ENCODE measurements at regions not wholly inside any gene's neighbourhood (a gene's known extent, or its start where the extent isn't known, plus 50 kb on each side); places are given as distances from the start of the nearest gene placed in this dataset.
A peak's percentile ranks its signal among the peaks of the same experiment; 100 is the strongest.

DNA sequence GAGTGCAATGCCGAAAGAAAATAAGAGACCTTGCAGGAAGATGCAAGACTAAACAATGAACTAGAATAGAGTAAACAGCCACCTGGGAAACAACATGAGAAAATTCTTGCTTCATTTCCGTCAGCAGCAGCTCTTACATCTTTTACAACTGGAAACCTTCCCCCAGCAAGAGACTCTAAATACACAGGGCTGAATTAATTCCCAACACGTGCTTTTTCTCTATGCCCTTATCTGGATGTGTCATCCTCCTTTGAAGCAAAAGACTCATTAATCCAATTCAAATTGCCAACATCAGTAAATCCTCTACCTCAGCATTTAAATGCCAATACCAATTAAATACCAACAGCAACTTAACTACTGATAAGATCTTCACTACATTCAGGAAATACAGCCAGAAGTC lies 99.0 kb upstream of the PDE1C start:
- DNase-seq = no peak

DNA sequence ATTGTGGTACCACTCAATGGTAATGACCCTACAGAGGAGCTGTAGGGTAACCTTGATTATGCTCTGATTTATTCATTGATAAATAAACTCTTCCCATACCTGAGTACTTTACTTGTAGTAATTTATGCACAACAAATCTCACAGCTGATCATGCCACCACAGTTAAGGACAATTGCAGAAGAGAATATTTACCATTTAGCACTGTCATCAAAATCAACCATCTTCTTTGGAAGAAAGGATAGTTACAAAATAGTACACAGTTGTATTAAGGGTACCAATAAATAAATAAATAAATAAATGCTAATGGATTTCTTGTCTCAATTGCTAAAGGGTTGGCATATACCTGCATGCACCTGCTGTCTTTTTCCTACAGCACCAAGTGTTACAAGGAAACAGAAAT lies 97.6 kb upstream of the PDE1C start:
- no peak for DNase-seq

DNA sequence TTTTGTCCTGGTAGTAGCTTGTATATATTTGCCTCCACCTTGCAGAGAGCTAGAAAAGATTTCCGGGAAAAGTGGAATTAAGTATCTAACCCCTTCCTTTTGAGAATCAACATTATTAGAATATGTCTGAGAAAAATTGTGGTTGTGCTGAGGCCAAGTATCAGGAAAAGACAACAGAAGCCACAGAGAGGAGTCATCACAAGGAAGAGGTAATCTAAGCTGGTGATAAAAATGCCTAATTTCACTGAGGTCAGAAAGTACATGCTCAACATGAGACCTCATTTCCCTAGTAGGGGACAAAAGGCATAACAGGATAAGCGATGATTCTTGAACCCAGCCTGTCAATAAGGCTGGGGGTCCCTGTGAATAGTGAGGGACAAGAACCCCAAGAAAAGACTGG lies 97.0 kb upstream of the PDE1C start:
- DNase-seq = no peak

DNA sequence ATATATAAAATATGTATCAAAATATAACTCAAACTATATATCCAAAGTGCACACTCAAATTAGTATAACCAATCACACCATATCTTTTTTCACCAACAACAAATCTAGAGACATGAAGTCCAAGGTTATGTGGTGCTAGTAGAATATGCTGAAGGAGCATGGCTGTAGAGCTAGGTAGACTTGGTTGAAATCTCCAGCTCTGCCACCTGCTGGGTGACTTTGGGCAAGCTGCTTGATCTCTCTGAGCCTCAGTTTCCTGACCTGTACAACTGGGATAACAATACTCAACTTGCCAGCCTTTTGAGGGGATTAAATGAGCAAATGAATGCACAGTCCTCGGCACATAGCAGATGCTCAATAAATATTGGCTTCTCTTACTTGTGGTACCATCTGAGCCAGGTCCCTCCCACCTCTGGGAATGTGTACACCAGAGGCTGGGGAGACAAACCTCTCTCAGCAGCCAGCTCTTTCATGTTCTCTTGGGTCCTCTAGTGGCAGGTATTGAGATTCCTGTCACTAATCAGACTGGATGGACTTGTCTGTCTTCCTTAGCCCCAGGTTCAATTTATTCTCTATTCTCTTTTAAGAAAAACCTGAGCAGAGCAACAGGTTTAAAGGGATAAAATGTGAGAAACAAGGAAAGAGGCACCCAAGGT lies 94.3 kb upstream of the PDE1C start:
- peak; percentile 22 for DNase-seq

DNA sequence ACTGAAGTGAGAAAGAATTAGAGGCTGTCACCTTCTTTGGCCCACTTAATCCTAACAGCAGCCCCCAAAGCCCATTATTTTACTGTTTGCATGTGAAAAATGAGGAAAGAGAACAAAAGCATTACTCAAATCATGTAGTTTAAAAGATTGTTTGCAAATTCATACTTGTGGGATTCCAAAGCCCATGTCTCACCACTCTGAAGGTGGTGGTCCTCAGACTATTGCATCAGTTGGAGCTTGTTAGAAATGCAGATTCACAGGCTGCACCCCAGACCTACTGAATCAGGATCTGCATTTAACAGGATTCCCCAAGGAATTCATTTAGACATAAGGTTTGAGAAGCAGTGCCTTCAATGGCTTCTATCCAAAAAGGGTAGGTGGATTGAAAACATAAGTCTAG lies 93.7 kb upstream of the PDE1C start:
- DNase-seq = no peak

DNA sequence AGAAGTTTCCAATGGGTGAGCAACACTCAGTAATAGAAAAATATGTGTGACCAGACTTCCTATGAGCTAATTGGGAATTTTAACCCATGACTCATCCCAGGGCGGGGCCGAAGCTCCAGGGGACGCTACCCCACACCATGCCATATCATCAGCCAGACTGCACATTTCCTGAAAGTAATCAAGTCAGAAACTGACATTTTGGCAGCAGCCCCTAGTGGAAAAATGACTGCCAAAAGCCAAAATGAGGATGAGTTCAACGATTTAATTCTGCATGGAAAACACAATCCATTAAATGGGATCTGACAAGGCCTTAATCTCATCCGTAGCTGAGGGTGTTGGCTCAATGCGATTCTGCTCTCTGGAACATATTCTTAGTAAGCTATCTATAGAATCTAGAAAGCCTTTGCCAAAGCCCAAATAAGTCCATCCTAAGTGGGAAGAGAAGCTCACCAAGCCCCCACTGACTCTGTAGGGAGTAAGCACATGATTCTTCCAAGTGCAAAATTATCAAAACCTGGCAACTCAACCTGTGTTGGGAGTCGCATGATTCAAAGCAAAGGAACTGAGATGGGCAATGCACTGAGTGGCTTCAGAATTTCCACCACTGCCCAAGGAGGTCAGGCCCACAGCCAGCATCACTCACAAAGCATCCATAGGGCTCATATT lies 93.1 kb upstream of the PDE1C start:
- no peak for DNase-seq

DNA sequence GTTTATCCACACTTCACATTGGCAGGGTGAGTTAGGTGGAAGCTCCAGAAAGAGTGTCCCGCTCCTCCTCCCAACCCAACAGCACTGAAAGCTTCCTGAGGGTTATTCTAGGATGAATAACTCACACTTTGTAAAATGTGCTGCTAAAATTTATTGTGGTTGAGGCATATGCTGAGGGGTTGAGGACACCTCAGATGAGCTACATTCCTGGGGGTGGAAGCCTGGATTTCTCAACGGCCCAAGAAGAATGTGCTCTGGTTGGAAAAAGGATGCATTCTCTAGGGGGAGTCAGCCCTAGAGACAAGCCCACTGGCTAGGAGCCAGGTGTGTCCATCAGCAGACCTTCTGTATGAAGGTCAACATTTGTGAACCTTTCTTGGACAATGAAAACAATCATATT lies 91.5 kb upstream of the PDE1C start:
- no peak for DNase-seq

DNA sequence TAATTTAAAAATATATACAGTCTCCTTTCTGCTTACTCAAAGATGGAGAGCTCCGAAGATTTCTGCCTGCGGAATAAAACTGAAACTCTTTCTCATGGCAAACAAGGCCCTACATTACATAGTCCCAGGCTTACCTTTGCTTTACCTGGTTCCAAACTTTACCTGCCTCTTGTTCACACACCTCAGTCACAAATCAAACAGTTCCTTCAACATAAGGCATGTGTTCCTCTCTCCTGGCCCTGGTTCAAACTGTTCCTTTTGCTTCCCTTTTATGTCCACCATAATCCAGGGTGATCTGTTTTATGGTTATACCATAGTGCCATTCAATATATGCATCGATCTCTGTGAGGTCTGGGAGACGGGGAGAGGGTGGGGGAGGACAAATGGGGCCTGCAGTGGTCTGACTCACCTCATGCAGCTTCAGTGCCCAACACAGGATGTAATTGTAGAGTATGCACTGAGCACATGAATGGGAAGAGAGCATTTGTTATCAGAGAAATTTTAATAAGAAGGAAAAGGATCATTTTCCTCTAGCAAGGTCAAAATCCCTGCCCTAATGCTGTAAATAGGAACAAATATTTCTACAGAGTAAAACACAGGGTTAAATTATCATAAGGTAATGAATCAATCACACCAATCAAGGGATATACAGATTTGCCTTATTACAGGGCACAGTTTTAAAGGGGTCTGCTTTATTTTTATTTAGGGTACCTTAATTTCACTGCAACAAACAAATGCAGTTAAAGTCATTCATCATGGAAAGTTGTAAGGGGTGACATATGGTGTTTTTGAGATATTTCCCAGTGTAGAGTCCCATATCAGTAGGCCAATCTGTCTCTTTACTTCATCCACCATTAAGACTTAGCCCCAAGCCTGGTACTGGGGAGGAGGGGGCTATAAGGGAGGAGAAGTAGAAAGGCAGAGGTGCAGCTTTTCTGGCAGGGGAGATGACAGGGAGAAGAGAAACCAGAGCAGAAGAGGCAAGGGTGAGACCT lies 88.8 kb upstream of the PDE1C start:
- DNase-seq = no peak

DNA sequence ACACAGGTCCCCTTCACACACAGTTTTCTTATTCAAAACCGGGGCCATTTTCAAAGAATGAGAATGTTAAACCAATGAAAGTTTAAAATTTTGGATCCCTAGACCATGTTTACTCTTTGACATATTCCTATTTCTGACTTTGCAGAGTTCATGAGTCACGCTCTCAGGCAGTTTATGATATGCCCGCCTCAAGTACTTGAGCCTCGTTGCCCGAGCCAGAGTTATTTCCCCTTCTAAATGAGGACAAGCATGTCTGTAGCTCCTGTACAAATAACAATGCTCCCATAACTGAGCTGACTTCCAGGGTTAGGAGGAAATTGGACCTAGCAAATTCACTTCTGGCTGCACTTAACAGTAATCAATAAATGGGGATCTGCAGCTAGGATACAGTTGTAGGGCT lies 87.9 kb upstream of the PDE1C start:
- no peak for DNase-seq

DNA sequence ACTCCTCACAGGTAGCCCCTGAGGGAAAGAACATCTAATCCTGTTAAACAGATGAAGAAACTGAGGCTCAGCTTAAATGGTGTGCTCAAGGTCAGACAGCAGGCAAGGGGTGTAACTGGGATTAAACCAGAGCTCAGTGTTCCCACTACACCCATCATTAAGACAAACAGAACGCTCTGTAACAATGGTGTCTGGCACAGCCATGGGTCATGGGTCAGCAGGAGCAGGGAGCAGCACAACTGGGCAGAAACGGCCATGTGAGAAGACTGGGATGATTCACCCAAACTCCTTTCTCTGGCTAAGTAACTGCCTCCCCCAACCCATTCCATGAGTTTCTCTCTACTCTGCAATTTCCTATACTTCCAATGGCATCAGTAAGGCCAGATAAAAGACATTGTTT lies 85.5 kb upstream of the PDE1C start:
- no peak for DNase-seq

DNA sequence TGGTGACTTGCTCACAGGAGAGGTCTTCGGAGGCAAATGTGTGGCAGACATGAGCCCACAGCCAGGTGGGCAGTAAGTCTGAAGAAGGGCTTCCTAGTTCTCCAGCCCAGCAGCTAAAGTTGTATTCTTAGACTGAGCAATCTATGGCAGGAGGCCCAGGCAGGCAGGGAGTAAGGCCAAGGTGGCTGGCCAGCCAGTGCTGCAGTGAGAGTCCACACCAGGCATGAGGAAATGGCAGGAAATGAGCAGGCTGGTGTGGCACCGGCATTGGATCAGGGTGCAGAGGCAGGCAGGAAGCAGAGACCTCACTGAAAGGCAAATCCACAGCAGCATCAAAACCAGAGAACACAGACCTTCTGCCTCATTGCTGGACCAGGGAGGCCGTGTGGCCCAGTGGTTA lies 84.6 kb upstream of the PDE1C start:
- no peak for DNase-seq

DNA sequence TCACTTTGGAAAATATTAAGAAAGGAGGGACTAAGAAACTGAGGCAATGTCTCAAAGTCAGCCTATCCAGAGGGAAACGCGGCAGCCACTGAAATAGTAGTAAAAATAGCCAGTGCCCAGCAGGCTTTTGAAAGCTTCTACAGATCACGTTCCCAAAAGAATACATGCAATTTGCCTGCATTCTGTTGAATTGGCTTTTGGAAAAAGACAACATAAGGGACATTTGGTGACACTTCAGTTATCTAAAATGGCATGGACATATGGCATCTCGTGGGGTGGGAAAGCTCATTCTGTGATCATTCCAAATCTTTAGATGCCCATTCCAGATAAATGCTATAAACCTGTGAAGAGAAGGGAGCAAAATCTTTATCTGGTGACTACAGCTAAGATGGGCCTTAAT lies 82.8 kb upstream of the PDE1C start:
- no peak for DNase-seq

DNA sequence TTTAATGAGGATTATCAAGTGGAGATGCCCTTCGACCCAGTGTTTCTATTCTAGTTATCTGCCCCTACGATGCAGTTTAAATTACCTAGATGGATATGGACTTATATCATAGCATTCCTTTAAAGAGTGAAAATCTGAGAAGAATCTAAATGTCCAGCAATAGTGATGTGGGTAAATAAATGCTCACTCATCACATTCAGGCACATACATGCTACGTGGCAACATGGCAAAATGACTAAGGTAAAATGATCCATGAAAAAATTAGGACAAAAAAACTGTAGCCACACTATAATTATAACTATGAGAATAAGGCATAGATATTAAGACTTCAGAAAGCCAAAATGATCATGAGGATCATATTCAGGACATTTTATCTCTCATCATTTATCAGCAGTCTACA lies 82.4 kb upstream of the PDE1C start:
- DNase-seq = no peak

DNA sequence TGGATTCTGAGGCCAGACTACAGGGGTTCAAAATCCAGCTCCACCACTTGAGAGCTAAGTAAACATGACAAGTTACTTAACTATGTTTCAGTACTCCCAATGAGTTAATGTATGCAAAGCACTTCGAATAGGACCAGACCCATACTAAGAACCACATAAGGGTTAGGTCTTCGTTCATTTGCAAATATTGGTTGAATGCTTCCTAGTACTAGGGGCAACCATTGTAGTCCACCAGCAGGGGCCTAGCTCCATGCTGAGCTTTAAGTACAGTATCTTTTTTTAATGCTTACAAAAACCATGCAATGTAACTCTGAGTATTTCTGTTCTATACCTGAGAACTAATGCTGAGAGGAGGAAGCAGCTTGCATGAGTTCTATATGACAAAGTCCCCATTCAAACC lies 80.4 kb upstream of the PDE1C start:
- no peak for DNase-seq

DNA sequence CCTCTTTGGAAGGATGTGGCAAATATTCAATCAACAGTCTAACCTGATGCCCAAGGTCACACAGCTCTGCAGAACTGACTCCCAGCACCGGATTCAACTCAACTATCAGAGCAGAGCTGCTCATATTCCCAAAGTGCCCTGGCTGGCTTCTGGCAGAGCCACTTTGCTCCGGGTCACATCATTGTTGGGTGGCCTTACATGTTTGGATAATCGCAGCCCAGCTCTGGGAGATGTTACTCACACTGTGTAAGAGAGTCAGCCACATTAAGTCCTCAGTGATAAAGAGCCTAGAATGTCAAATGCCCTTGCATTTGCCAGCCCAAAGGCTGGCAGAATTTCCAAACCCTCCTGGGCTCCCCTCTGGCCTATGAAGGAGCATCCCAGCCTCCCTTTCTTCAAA lies 79.8 kb upstream of the PDE1C start:
- no peak for DNase-seq

DNA sequence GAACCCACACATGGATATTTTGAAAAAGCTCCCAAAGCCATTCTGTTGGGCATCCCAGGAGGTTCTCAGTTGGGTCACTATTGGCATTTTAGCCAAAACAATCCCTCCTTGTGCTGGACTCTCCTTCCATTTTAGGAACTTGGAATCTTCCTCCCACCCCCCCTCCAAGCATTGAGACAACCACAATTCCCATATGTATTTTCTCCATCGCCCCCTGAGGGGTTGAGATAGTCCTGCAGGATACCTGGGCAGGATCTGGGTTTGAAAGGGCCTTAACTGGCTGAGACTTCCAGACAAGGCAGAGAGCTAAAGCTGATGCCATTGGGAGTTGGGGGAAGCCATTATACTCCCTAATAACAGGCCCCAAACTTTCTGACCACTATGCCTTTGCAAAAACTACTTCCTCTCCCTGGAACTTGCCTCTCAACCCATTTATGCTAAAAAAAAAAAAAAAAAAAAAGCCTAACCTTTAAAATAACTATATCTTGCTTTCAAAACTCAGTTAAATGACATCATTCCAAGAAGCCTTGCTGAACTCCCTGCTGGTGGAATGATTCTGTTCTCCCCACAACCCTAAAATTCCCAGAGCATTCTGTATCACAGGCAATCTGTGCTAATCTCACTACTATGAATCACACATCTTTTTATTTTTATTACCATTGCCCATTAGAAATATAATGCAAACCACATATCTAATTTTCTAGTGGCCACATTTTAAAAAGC lies 77.5 kb upstream of the PDE1C start:
- no peak for DNase-seq

DNA sequence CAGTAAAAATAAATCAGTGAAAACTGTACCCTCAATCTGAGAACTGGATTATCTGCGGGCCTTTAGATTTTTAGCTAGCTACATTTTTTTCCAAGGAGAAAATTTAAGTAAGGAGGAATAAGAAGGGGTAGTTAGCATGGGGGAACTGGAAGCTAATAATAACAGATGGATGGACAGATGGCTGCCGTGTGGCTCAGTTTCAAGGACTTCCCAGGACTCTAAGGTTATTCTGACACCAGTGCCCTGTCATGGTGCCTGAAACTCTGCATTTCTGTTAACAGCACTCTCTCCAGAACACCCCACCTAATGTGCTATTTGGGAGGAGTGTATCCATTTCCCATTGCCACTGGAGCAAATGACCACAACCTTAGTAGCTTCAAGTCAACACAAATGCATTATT lies 75.7 kb upstream of the PDE1C start:
- no peak for DNase-seq

DNA sequence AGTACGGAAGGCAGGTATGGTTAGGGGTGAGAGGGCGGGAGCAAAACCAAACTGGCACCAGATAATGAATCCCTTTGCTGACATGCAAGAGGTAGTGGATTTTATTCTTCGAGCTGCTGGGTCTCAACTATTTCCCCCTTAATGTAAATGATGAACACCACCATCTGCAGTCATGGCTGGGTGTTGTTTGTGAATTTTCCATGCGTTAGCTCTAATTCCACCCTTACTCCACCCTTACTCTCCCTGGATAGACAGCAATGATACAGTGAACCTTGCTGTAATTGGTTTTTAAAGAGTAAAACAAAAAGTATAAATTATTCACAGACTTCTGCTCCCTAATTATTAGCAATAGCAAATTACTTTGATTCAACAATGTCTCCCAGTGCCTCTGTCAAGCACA lies 74.5 kb upstream of the PDE1C start:
- no peak for DNase-seq

DNA sequence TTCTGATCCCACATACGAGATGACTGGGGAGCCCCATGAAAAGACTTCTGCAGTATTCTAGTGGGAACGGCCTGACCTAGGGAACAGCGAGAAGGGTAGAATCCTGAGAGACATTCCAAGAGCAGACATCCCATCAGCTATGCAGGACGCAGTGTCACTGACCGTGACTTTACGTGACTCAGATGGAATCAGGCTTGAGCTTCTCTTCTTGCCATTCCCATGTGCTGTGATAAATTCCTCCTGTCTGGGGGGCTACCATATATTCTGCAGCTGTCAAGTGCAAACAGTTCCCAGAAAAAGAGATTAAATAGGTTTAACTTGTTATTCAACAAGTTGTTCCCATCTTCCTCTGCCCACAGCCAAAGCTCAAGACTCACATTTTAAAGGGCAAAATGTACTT lies 73.1 kb upstream of the PDE1C start:
- DNase-seq = no peak

DNA sequence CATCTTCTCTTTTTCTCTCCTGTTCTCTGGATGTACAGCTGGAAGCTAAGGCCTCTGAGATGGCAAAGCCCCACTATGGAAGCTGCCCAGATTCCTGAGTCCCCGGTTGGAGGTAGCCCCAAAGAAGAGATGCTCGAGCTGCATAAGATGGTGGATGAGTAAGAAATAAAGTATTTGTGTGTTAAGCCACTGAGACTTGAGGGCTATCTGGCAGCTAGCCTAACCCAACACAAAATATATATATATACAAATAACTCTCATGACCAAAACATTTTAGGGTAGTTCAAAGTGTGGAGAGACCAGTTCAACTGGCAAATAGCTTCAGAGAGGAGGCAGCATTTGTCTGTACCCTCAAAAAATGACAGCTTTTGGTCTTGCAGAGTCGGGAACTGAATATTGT lies 72.4 kb upstream of the PDE1C start:
- DNase-seq = no peak

DNA sequence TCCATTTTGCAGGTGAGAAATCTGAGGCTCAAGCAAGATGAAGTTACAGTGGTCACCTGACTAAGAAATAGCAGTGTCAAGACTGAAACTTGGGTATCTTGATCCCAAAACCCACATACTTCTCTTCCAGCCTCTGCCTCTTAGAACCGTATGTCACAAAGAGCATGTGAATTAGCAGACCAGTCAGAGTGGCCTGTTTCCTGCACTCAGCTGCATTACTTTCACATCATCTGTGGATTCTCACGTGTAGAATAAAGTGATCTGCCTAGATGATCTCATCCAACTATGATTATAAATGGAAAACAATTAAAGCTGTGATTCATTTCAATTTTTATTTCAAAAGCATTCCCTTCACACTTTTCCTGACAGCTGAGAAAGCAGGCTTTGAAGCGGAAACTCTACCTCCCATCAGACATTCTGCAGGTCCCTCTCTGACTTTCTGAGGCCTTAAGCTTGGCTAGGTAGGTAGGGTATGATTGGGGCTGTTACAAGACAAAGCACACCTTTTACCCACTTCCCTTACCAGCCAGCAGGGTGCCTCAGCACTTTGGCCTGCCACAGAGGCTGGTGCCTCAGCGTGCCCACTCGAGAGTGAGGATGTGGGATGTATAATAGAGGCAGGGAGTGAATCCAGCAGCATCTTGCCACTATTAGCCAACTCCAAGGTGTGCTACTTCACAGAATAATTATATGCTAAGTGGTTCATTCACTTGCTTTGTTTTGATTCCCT lies 70.2 kb upstream of the PDE1C start:
- DNase-seq = no peak

DNA sequence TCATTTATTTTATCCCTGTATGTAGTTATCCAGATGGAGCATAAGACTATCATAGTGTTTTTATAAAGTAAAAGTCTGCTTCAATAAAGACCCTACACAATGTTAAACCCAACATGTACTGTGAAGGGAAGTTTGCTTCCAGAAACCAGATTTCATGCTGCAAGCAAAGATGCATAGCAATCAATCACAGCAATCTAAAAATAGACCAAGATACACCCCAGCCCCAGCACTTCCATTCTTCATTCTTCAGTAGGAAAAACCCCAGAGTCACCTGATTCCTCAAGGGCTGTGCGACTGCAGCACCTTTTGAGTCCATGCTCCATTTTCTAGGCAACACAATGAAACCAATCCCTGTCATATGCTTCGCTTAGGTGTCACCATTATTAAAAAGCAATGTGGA lies 66.9 kb upstream of the PDE1C start:
- no peak for DNase-seq

DNA sequence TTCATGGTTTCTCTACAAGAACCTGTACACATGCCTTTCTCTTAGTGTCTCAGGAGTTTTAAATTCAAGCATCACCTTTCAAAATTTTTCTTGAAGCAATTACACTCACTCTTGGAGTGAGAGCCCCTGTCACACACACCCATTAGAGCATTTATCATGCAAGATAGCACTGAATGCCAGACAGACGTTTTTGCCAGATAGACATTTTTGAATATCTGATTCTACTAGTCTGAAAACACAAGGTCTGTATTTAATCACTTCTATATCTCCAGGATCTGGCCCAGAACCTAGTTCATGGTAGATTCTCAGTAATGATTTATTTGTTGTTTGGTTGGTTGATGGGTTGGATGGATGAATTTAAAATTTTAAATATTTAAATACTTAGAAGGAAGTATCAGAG lies 60.9 kb upstream of the PDE1C start:
- no peak for DNase-seq
